Neural crest cell (in vitro differentiated cells): ENCODE measurements at regions not wholly inside any gene's neighbourhood (a gene's known extent, or its start where the extent isn't known, plus 50 kb on each side); places are given as distances from the start of the nearest gene placed in this dataset.

ENCODE experiments used
- DNase-seq: peaks from one replicate; pipeline ENCODE4 v3.0.0; 2021; ENCODE audit warnings: low read depth, mixed read lengths, low spot score
- H3K27ac Mint-ChIP-seq: one replicate; pipeline ENCODE4 v1.8.0; 2021; ENCODE audit warnings: mild to moderate bottlenecking, mixed read lengths; ENCODE audit not compliant: unreplicated experiment
- H3K27me3 Mint-ChIP-seq: 2 replicates; pipeline ENCODE4 v1.8.0; 2021; ENCODE audit warnings: low read depth, mild to moderate bottlenecking, mixed read lengths
- H3K36me3 Mint-ChIP-seq: 2 replicates; pipeline ENCODE4 v1.8.0; 2021; ENCODE audit warnings: low read depth, mild to moderate bottlenecking, mixed read lengths
- H3K4me1 Mint-ChIP-seq: 2 replicates; pipeline ENCODE4 v1.8.0; 2021; ENCODE audit warnings: mixed read lengths
- H3K4me3 Mint-ChIP-seq: one replicate; pipeline ENCODE4 v1.8.0; 2021; ENCODE audit warnings: mild to moderate bottlenecking, mixed read lengths
- H3K9me3 Mint-ChIP-seq: 2 replicates; pipeline ENCODE4 v1.8.0; 2021; ENCODE audit warnings: mixed read lengths
- TF ChIP-seq, protein P1 (sequence below): fragments of 200-600 bp; sonication (generic); conservative IDR thresholded peaks from 2 replicates; pipeline ENCODE4 v1.5.0; 2021; ENCODE audit warnings: antibody characterized with exemption, mild to moderate bottlenecking

DNA sequence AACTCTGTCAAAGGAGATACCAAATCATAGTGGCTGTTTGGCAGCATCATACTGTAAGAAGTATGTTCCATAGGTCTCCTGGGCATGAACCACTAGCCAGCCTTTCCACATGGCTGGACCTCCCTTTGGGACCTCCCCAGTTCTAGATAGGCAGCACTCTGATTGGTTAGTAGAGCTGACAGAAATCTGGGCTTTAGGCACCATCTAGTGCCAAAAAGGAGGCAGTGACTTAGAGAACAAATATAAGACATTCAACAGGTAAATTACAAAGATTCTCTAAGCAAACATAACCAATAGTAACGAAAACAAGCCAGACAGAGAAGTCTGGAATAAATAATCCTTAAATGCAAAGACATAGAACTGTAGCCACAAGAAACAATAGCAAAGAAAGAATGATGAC, 148.0 kb upstream of the PDE3A start:
- Mint-ChIP-seq H3K9me3 (peaks cover 21% of the 10 kb centered on the region), H3K4me1 (no peaks in the 10 kb centered on the region), H3K27me3 (no peaks in the 10 kb centered on the region), H3K36me3 (peaks cover 8% of the 10 kb centered on the region), H3K4me3 (no peak overlapping the region), H3K27ac (no peak overlapping the region)
- no peak for DNase-seq
- TF ChIP-seq, protein P1, sequence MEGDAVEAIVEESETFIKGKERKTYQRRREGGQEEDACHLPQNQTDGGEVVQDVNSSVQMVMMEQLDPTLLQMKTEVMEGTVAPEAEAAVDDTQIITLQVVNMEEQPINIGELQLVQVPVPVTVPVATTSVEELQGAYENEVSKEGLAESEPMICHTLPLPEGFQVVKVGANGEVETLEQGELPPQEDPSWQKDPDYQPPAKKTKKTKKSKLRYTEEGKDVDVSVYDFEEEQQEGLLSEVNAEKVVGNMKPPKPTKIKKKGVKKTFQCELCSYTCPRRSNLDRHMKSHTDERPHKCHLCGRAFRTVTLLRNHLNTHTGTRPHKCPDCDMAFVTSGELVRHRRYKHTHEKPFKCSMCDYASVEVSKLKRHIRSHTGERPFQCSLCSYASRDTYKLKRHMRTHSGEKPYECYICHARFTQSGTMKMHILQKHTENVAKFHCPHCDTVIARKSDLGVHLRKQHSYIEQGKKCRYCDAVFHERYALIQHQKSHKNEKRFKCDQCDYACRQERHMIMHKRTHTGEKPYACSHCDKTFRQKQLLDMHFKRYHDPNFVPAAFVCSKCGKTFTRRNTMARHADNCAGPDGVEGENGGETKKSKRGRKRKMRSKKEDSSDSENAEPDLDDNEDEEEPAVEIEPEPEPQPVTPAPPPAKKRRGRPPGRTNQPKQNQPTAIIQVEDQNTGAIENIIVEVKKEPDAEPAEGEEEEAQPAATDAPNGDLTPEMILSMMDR = no peak

DNA sequence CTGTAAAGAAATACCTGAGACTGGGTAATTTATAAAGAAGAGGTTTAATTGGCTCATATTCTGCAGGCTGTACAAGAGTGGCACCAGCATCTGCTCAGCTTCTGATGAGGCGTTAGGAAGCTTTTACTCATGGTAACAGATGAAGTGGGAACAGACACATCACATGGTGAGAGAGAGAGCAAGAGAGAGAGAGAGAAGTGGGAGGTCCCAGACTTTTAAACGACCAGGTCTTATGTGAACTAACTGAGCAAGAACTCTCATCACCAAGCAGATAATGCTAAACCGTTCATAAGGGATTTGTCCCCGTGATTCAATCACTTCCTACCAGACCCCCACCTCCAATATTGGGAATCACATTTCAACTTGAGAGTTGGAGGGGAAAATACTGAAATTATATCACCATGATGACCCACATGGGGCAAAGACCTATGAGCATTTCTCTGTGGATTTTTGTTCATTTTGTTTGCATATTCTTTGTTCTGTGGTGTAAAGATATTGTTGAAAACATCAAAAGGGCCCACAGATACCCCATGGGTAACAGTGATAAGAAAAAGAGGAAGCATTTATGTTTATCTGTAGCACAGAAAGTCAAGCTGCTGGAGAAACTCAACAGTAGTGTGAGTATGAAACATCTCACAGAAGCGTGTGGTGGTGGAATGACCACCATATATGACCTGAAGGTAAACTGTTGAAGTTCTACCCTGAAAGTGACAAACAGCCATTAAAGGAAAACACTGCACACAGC, 135.2 kb upstream of the PDE3A start:
- Mint-ChIP-seq H3K27ac (no peak overlapping the region), H3K36me3 (peaks cover 18% of the 10 kb centered on the region), H3K9me3 (peaks cover 21% of the 10 kb centered on the region), H3K4me1 (no peaks in the 10 kb centered on the region), H3K27me3 (no peaks in the 10 kb centered on the region), H3K4me3 (no peak overlapping the region)
- DNase-seq = no peak
- TF ChIP-seq, protein P1 = no peak

DNA sequence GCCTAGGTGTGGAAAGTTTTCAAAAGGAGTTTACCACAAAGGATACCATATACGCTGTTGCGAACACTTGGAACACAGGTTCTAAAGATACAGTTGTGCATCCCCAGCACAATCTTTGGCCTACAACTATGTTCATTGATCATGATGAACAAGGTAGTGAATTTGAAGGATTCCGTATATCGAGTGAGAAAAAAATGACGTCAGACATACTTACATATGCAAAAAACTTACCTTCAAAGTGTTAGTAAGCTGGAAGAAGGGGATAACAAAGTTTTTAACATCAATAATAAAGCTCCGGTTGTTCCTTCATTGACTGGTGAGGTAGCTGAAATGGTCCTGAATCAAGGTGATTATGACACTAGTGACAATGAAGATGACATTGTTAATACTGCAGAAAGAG, 133.9 kb upstream of the PDE3A start:
- Mint-ChIP-seq H3K4me3 (no peak overlapping the region), H3K27me3 (no peaks in the 10 kb centered on the region), H3K36me3 (peaks cover 18% of the 10 kb centered on the region), H3K4me1 (no peaks in the 10 kb centered on the region), H3K9me3 (peaks cover 23% of the 10 kb centered on the region), H3K27ac (no peak overlapping the region)
- DNase-seq = no peak
- TF ChIP-seq, protein P1 = no peak

DNA sequence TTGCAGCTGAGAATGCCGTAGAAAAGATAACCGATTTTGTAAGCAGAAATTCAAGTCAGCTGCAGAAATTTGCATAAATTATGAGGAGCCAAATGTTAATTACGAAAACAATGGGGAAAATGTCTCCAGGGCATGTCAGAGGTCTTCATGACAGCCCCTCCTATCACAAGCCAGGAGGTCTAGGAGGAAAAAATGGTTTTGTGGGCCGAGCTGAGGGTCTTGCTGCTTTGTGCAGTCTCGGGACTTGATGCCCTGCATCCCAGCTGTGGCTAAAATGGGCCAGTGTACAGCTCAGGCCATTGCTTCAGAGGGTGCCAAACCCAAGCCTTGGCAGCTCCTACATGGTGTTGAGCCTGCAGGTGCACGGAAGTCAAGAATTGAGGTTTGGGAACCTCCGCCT, 131.2 kb upstream of the PDE3A start:
- H3K4me3 Mint-ChIP-seq = no peak overlapping the region
- DNase-seq = no peak
- no peak overlapping the region for H3K27ac Mint-ChIP-seq
- H3K27me3 Mint-ChIP-seq = no peaks in the 10 kb centered on the region
- peaks cover 12% of the 10 kb centered on the region for H3K9me3 Mint-ChIP-seq
- TF ChIP-seq, protein P1 = no peak
- H3K36me3 Mint-ChIP-seq = peaks cover 8% of the 10 kb centered on the region
- no peaks in the 10 kb centered on the region for H3K4me1 Mint-ChIP-seq

DNA sequence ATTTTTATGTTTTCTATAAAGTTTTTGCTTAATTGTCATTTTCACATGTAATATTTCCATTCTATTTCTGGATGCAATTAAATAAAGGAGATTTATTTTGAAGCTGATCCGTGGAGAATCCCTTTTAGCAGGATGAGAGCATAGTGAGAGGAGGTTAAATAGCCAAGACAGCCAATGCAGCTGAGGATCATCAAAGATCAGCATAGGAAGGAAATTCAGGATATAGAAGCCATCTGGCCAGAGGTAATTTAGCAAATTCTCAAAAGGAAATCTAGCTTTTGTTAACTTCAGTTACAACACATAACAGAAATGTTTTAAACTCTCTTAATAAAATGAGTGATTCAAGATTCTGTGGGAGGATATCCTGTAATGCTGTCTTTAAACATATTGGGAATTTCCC, 122.8 kb upstream of the PDE3A start:
- Mint-ChIP-seq H3K27me3 (no peaks in the 10 kb centered on the region), H3K9me3 (peaks cover 9% of the 10 kb centered on the region), H3K27ac (no peak overlapping the region), H3K4me3 (no peak overlapping the region), H3K36me3 (peaks cover 5% of the 10 kb centered on the region), H3K4me1 (no peaks in the 10 kb centered on the region)
- TF ChIP-seq, protein P1 = no peak
- no peak for DNase-seq
